ENCODE measurements at regions not wholly inside any gene's neighbourhood (a gene's known extent, or its start where the extent isn't known, plus 50 kb on each side); places are given as distances from the start of the nearest gene placed in this dataset.

DNA sequence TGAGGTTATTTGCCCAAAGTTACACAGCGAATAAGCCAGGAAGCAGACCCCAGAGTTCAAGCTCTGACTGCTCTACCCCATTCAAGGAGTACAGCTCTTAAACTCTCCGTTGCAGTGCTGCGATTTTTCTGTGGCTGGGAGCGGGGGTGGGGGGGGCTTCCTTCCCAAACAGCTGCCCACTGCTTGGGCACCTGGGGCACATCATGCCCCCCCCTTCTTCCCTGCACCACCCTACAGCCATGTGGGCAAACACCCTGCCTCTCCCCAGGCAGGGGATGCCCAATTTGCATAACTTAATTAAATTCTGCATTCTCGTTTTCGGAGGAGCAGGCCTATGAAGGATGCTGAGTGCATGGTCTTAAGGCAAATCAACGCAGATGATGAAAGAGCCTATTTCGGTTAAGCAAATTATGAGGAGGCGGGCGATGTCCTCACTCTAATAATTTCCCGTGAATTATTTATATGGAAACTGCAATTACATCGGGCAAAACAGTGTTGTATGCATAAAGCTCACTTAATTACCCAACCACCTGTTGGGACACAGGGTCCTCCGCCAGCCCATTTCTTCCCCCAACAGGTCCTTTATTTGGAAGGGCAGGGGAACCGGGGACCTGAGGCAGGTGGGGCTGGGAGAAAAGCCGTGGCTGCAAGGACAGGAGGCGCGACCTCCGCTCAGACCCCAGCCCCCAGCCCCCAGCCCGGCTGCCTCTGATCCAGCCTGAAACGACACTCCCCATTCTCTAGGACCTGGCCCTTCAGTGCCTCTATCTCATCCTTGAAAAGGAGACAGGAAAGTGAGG, 610.5 kb downstream of the BUD13 start:
- DNase-seq (ENCODE audit: low read depth) = no peak

DNA sequence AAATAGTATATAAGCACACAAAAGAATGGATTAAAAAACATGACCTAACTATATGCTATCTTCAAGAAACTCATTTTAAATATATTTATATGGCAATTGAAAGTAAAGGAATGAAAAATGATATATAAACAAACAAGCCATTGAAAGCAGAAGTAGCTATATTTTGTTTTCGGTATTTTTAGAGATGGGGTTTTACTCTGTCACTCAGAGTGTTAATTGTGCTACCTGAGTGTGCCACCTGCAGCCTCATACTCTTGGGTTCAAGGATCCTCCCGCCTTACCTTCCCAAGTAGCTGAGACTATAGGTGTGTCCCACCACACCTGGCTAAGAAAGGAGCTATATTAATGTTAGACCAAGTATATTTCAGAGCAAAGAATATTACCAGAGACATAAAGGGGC, 624.1 kb downstream of the BUD13 start:
- no peak for DNase-seq (ENCODE audit: low read depth)

DNA sequence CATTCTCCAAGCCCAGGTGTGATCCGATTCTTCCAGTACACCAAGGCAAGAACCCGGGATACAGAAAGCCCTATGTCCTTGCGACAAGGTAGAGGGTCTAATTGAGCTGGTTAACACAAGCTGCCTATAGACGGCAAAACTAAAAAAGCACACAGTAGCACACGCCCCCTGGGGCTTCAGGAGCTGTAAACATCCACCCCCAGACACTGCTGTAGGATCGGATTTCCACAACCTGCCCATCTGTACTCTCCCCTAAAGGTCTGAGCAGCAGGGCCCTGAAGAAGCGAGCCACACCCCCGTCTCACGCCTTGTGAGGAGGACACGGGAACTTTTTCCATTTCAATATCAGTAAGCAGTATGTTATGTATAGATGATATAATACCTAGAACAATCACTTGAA, 624.7 kb downstream of the BUD13 start:
- DNase-seq (ENCODE audit: low read depth) = no peak

DNA sequence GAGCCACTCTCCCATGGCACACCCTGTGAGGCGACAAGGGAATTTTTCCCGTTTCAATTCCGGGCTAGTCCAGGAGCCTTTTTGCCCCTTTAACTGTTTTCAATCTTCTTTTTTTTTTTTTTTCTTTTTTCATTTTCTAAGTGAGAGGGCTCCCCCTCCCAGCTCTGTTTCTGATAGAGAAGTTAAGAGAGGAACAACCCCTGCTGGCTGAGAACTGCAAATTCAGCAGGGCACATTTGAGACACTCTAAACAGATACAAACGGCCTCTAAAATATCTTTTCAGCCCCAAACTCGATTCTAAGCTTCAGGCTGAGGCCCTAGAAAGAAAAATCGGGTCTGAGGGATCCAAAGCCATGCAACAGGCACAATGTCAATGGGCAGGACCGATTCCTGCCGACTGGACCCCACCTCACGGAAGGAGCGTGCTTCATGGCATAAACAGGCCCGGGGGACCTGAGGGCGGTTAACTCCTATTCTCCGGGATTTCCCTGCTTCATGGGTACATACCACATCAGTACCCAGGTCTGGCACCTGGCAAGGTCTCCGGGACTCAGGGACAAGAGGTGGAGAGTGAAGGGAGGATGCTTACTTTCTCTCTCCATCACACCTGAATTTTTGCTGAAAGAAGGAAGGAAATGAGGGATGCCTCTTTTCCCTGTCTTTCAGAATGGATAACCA, 627.5 kb downstream of the BUD13 start:
- DNase-seq (ENCODE audit: low read depth) = no peak

DNA sequence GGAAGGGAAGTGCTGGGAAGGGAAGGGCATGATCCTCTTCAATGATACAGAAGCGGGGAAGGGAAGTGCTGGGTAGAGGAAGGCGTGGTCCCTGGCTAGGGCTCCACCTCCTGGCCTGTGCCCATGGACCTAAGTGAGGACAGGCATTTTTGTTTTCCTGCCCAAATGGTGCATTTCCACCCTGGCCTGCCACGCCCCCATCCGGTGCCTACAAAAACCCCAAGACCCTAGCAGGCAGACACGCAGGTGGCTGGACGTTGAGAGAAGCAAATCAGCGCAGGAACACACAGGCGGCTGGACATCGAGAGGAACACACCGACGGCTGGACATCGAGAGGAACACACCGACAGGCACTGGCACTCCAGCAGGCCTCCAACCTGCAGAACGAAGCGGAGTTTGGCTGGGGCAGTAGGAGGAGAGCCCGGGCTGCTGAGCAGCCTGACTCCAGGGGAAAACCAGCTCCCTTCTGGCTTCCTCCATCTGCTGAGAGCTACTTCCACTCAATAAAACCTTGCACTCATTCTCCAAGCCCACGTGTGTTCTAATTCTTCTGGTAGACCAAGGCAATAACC, 628.3 kb downstream of the BUD13 start:
- no peak for DNase-seq (ENCODE audit: low read depth)

DNA sequence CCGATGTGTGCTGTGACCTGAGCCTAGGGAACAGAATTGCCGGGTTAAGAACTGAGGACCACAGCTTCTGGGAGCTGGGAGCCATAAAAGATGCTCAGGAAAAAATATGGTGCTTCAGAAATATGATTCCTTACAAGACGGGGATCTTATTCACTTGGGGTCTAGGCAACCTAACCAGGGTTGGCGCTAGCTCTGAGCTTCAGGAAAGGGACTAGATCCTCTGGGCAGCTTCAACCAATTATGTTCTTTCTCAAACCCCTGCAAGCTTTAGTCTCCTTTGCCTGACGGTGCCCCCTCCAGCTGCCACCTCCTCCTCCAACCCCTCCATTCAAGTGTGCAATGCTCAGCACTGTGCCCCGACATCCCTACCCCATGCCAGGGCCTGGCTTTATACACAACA, 634.1 kb upstream of the CADM1 start:
- no peak for DNase-seq (ENCODE audit: low read depth)

DNA sequence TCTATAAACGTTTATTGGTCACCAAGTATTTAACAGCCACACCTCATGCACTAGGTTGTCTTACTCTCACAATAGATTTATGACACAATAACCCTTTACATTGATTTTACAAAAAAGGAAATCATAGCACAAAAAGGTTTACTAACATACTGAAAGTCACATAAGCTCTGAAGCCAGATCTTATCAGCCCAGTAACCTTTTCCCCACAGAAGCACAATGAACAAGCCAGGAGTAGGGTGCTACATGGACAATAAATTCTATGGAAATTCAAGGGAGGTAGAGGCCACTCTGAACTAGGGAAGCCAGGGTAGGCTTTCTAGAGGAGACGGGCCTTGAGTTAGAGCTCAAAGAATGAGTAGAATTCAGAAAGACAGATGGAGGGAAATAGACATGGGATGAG, 633.5 kb upstream of the CADM1 start:
- DNase-seq (ENCODE audit: low read depth) = no peak

DNA sequence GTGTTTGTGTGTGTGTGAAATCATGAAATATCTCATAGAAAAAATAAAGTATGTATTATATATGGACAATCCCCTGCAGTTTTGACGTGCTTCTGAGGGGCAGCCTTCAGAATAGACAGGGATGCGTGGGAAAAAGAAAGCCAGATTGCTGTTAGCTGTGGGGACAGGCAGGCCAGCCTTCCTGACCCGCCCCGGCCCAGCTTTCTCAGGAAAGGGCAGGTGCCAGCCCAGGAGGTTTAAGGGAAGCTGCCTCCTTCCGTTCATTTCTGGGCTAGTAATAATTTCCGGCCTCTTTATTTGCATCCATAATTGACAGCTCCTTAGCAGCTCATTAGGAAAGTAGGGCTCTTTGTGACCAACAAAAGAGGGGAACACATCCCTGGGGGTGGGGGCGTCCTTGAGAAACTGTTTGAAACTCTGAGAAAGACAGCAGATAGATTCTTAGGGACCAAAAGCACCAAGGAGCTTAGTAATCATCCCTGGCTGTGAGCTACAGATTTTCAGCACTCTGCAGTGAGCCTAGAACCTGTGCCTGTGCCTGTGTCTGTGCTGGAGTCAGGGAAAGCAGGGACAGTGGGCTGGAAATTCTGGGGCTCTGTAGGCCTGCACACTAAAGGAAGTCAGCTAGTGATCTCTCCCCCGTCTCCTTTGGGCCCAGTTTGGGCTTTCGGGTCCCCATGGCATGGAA, 632.9 kb upstream of the CADM1 start:
- DNase-seq (ENCODE audit: low read depth) = no peak

DNA sequence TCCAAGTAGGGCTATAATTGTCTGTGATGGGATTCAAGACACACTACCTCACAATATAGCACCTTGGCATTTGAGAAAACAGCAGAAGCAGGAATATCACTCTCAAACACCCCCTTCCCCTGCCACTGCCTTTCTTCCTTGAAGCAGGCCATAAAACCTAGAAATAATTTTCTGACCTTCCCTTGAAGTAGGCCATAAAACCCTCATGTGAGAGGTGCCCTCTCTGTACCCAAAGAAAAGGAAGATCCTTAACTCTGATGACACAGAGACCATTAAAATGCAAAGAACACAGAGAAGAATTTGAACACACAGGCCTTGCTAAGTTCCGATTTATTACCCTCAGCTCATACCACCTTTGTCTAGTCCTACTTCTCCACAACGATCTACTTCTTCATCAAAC, 631.7 kb upstream of the CADM1 start:
- no peak for DNase-seq (ENCODE audit: low read depth)

DNA sequence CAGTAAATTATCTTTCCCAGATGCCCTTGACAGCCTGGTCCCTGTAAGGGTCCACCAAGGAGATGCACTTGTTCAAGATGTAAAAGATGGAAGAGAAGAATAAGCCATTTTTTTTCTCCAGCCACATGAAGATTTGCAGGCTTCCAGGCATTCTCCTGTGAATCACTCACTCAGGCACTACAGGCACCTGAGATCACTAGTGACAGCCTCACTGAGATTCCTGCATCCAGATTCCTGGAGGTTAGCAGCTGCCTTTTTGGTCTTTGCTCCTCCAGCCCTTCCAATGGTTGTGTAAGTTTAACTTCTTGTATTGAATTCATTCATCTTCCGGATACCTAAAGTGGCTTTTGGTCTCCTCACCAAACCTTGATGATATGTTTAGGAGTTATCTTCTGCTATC, 630.2 kb upstream of the CADM1 start:
- no peak for DNase-seq (ENCODE audit: low read depth)

DNA sequence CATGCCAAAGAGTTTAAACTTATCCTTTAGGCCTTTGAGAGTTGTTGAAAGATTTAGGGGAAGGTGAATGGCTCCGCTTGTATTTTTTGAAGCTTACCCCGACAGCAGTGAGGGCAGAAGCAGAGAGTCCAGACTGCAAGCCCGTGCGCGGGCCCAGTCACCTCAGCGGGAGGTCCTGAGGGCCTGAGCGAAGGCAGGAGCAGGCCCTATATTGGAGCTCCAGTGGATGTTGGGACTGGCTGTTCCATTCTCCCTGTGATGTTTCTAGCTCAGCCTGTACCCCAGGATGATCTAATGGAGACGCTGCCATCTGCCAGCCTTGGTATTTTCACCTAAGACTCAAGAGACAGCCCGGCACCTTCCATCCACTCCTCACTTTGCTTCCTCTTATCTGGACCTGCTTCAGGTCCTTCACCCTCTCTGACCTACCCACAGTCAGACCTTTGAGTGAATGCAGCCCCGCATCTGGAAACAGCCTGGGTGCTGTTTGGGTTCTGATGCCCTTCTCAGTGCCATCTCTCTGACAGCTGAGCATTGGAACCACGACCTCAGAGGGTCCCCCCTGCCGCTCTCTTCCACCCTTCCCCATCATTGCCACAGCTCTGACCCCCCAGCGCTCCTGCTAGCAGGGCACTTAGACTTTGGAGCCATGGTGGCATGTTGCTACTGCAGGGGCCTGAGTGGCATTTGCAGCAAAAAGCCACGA, 628.2 kb upstream of the CADM1 start:
- DNase-seq (ENCODE audit: low read depth) = no peak

DNA sequence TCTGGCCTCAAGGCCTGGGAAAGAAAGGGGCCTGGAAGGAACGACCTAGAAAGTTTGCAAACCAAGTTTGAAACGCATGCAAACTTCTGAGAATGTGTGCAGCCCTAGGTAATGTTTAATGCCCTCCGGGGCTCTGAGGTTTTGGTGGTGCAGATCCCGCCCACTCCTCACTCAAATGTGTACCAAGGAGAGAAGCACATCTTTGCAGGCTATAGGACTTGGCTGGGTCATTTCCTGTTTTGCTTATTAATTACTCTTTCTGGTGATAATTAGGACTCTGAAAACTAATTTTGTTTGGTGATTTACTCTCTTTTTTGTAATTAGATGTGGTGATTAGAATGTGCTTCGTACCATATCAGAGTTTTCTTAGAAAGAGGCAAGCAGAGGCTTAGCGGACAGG, 625.9 kb upstream of the CADM1 start:
- no peak for DNase-seq (ENCODE audit: low read depth)

DNA sequence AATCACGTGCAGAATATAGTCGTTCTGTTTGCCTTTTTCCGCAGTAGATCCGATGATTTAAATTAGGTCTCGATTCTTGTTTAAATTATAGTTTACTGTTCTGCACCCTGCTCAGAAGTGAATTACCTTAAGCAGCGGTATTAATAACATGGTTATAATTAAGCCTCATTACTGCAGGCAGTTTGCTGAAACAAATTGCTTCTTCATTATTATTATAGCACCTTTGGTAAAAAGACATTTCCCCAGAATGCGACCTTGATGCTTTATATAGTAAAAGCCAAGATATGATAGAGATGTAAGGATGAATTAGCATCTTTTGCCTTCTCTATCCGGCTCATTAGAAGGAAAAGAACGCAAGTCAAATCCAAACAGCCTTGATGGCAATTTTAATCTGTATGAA, 625.2 kb upstream of the CADM1 start:
- DNase-seq (ENCODE audit: low read depth) = no peak

DNA sequence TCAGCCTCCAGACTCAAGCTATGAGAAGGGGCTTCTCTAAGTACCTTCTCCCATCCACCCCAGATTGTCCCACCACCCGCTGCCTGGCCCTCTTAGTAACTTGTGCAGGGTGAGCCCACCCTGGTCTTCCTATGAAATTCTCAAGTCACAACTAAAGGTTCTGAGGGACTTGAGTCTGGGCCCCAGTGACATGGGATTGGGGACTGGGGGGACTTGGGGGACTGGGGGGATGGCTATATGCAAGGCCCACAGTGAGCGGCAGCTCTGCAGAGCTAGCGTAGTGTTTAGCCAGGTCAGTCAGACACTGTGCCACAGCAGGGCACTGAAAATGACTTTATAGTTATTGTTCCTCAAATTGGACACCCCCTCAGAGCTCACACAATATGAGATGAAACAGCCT, 622.3 kb upstream of the CADM1 start:
- DNase-seq (ENCODE audit: low read depth) = no peak

DNA sequence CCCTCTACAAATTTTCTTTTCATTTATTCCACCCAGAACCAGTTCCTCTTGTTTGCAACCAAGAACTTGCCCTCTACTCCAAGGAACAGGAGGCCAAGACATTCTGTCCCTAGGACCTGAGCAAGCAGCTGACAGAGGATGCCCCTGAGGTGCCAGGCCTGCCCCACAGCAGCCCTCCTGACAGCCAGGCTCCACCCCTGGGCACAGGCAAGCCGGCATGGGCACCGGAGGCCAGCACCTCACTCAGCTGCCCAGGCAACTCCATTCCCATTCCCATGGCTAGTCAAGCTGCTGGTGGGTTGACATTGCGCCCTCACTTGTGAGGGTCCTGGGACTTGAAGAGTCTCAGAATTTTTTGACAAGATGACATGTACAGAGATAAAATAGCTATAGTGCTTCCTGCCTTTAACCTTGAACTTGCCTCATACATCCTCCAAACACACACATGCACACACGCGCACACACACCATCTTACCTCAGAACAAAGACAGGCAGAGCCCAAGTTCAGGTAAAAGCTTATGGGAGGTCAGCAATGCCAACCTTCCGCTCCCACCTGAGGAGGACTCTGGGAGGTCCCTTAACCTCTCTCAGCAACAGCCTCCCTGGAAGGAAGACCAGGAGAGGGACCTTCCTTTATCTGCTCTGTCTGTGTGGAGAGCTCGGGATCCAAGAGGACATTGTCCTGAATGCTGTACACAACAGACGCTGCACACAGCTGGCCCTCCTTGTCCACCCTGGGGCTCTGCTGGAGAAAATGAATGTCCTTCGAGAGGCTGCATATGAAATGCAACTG, 620.9 kb upstream of the CADM1 start:
- DNase-seq (ENCODE audit: low read depth) = no peak

DNA sequence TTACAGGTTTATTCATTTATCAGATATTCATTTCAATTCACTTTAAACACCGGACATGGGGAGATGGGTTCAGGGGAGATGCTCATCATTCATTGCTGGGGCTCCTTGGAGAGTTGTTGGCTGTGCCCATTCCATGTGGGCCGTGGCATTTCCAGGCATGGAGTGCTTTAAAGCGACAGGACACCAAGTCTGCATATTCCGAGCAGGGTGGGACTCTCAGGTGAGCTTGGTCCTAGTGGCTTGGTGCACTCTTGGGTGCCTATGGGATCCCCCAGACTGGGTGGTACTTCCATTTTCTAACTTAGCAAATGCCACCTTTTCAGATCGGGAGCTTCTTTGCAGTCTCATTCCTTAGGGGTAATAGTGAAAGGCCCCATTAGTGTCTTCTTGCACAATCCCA, 619.5 kb upstream of the CADM1 start:
- no peak for DNase-seq (ENCODE audit: low read depth)

DNA sequence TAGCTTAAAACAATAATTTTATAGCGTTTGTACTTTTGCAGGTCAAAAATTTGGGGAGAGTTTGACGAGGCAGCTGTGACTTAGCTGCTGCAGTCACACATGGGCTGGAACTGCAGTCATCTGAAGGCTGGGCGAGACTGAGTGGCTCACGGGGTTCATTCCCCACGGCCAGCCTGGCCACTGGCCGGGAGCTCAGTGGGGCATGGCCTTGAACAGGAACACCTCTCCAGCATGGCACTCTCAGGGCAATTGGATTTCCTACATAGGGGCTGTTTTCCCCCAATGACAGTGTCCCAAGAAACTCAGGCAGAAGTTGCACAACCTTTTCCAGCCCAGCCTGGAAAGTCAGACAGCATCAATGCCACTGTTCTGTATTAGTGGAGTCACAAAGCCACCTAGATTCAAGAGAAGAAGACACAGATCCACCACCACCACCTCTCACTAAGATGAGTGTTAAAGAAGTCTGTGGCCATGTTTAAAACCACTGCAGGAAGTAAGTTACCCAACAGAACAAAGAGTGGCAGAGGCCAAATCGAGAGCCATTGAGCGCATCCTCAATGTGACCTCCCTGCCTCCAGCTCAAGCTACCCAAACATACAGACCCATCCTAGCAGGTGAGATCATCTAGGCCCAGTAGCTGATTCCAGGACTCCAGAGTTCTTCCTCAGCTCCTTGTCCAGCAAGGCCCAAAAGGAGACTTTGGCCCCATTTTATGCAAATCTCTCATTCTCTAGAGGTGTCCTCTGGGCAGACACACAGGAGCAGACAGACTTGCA, 618.7 kb upstream of the CADM1 start:
- DNase-seq (ENCODE audit: low read depth) = no peak

DNA sequence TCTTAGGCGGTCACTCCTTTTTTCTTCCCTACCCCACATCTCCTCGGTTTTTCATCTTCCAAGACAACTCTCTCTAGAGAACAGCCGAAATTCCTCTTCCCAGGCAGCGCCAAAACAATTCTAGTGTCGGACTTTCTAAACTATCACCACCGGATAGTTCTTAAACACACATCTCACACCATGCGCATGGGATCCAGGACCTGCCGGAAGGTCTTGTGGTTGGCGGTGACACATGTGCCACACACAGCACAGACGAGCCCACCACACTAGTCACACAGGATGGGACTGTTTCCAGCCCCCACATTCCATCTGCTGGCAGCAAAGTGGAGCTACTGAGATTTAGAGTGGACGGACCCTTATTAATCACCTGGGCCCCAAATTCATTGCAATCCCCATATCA, 614.9 kb upstream of the CADM1 start:
- no peak for DNase-seq (ENCODE audit: low read depth)

DNA sequence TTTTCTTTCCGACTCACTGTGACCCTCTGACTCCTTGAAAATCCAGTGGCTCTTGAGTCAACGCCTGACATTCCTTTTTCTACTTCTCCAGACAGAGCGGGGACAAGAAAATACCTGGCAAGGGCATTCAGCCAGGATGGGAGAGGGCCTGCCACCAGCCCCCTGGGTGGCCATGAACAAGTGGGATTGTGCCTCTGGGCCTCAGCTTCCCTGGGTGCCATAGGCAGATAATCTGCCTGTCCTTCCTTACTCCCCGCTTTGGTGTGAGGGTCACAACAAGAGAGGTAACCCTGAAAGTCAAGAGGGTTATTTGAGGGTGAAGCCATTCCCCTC, 613.9 kb upstream of the CADM1 start:
- no peak for DNase-seq (ENCODE audit: low read depth)

DNA sequence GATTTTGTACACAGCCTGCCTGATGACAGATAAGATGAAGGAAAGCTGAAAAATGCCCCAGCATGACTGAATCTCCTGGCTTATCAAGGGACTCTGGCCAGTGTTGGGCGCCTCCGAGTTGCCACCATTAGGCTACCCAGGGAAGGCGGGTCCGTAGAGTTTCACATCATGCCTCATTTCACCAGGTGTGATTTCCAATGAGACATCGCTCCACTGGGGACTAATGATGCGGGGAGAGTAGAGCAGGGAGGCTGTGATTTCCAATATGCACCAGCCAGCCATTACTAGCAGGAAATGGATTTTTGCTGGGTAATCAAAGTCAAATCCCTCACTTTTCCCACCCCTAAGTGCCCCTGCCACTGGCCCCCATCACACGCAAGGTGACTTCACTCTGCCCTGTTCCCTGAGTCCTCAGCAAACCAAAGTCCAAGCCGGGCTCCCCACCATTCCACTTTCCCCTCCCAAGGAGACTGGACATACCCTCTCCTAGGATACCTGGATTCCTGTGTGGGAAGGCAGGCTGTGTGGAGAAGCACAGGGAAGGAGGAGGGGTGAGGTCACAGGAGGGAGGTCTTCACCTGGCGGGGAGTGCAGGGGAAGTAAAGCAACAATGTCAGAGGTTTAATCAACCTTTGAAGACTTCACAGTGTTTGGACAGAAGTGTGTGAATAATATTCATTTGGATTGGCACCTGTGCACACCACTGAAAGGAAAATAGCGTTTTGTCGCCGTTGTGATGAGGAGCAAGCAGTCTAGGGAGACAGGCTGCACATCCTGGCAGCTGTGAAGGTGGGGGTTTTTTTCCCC, 613.3 kb upstream of the CADM1 start:
- DNase-seq (ENCODE audit: low read depth) = no peak
